ENCODE measurements at regions not wholly inside any gene's neighbourhood (a gene's known extent, or its start where the extent isn't known, plus 50 kb on each side); places are given as distances from the start of the nearest gene placed in this dataset.

- Histone ChIP-seq H3K27me3 (replicated peaks; ENCODE audit: insufficient read depth) (no peaks in the 10 kb centered on the region), H3F3A (ENCODE audit: insufficient read depth) (no peaks in the 10 kb centered on the region), H2AFZ (no peak overlapping the region), H3K36me3 (ENCODE audit: low read depth) (no peaks in the 10 kb centered on the region), H3K4me2 (ENCODE audit: unreplicated experiment) (no peak overlapping the region), H3K9ac (no peak overlapping the region), H3K4me1 (ENCODE audit: insufficient read depth) (no peaks in the 10 kb centered on the region), H3K79me2 (ENCODE audit: insufficient read depth) (no peaks in the 10 kb centered on the region), H3K9me2 (ENCODE audit: insufficient read depth) (no peaks in the 10 kb centered on the region), H3K27ac (no peak overlapping the region), H4K20me1 (ENCODE audit: insufficient read depth) (no peaks in the 10 kb centered on the region), H3K9me3 (ENCODE audit: low read depth) (no peaks in the 10 kb centered on the region), H3K4me3 (no peak overlapping the region)
- no peak for DNase-seq
- in situ Hi-C loops (cut with MboI), result no loop called here
- TF ChIP-seq EZH2 (IDR thresholded peaks at IDR 0.05; ENCODE audit: insufficient read depth, poor library complexity, severe bottlenecking), result no peak
- no peak for TF ChIP-seq EZH2phosphoT487 (IDR thresholded peaks at IDR 0.05; ENCODE audit: insufficient read depth, low read depth)
These were observed 338.0 kb downstream of the TMX3 start for GRCh38 chr18:68376926-68377325.

- Histone ChIP-seq H3K4me1 (ENCODE audit: insufficient read depth) (peaks cover 6% of the 10 kb centered on the region; the same call in 1 of the 2 replicates), H2AFZ (no peak overlapping the region), H3K79me2 (ENCODE audit: insufficient read depth) (no peaks in the 10 kb centered on the region), H3F3A (ENCODE audit: insufficient read depth) (no peaks in the 10 kb centered on the region), H3K27ac (no peak overlapping the region), H3K27me3 (replicated peaks; ENCODE audit: insufficient read depth) (no peaks in the 10 kb centered on the region), H3K36me3 (ENCODE audit: low read depth) (no peaks in the 10 kb centered on the region), H3K4me3 (no peak overlapping the region), H4K20me1 (ENCODE audit: insufficient read depth) (no peaks in the 10 kb centered on the region), H3K9me2 (ENCODE audit: insufficient read depth) (no peaks in the 10 kb centered on the region), H3K9me3 (ENCODE audit: low read depth) (no peaks in the 10 kb centered on the region), H3K9ac (no peak overlapping the region), H3K4me2 (ENCODE audit: unreplicated experiment) (no peak overlapping the region)
- in situ Hi-C loops (cut with MboI), result no loop called here
- TF ChIP-seq EZH2 (IDR thresholded peaks at IDR 0.05; ENCODE audit: insufficient read depth, poor library complexity, severe bottlenecking) (no peak), EZH2phosphoT487 (IDR thresholded peaks at IDR 0.05; ENCODE audit: insufficient read depth, low read depth) (no peak)
- 68 to 70% methylated on average over 5 of the region's 5 CpGs for WGBS, 2 experiments (ENCODE audit: low coverage in 1 of 2, low lambda C conversion rate in 2 of 2, missing lambda C conversion rate in 2 of 2)
- DNase-seq, result no peak
These were observed 352.0 kb downstream of the TMX3 start for GRCh38 chr18:68362907-68363306.

- Histone ChIP-seq H3K27me3 (replicated peaks; ENCODE audit: insufficient read depth) (no peaks in the 10 kb centered on the region), H3F3A (ENCODE audit: insufficient read depth) (no peaks in the 10 kb centered on the region), H3K79me2 (ENCODE audit: insufficient read depth) (no peaks in the 10 kb centered on the region), H3K9ac (no peak overlapping the region), H2AFZ (no peak overlapping the region), H4K20me1 (ENCODE audit: insufficient read depth) (no peaks in the 10 kb centered on the region), H3K4me3 (no peak overlapping the region), H3K9me3 (ENCODE audit: low read depth) (peaks cover 4% of the 10 kb centered on the region), H3K27ac (no peak overlapping the region), H3K36me3 (ENCODE audit: low read depth) (no peaks in the 10 kb centered on the region), H3K9me2 (ENCODE audit: insufficient read depth) (no peaks in the 10 kb centered on the region), H3K4me2 (ENCODE audit: unreplicated experiment) (no peak overlapping the region), H3K4me1 (ENCODE audit: insufficient read depth) (peaks cover 6% of the 10 kb centered on the region; the same call in 1 of the 2 replicates)
- DNase-seq, result no peak
- no peak for TF ChIP-seq EZH2phosphoT487 (IDR thresholded peaks at IDR 0.05; ENCODE audit: insufficient read depth, low read depth)
- TF ChIP-seq EZH2 (IDR thresholded peaks at IDR 0.05; ENCODE audit: insufficient read depth, poor library complexity, severe bottlenecking), result no peak
- 52 to 53% methylated on average over 3 of the region's 3 CpGs for WGBS, 2 experiments (ENCODE audit: low coverage in 1 of 2, low lambda C conversion rate in 2 of 2, missing lambda C conversion rate in 2 of 2)
- in situ Hi-C loops (cut with MboI), result no loop called here
These were observed 359.3 kb downstream of the TMX3 start for GRCh38 chr18:68355637-68356036.

GRCh38 chr18:68354176-68354575 lies 360.7 kb downstream of the TMX3 start:
- in situ Hi-C loops (cut with MboI), result no loop called here
- H3K4me2 ChIP-seq (ENCODE audit: unreplicated experiment), result no peak overlapping the region
- no peaks in the 10 kb centered on the region for H4K20me1 ChIP-seq (ENCODE audit: insufficient read depth)
- H3K4me1 ChIP-seq (ENCODE audit: insufficient read depth), result no peaks in the 10 kb centered on the region
- H3K9ac ChIP-seq, result no peak overlapping the region
- no peak for DNase-seq
- WGBS, 2 experiments (ENCODE audit: low coverage in 1 of 2, low lambda C conversion rate in 2 of 2, missing lambda C conversion rate in 2 of 2), result 96 to 100% methylated on average over 1 of the region's 1 CpG
- no peaks in the 10 kb centered on the region for H3K79me2 ChIP-seq (ENCODE audit: insufficient read depth)
- H3K4me3 ChIP-seq, result no peak overlapping the region
- TF ChIP-seq EZH2 (IDR thresholded peaks at IDR 0.05; ENCODE audit: insufficient read depth, poor library complexity, severe bottlenecking), result no peak
- TF ChIP-seq EZH2phosphoT487 (IDR thresholded peaks at IDR 0.05; ENCODE audit: insufficient read depth, low read depth), result no peak
- no peaks in the 10 kb centered on the region for H3F3A ChIP-seq (ENCODE audit: insufficient read depth)
- H3K9me3 ChIP-seq (ENCODE audit: low read depth), result peaks cover 4% of the 10 kb centered on the region
- H3K27ac ChIP-seq, result no peak overlapping the region
- no peaks in the 10 kb centered on the region for H3K27me3 ChIP-seq (replicated peaks; ENCODE audit: insufficient read depth)
- no peaks in the 10 kb centered on the region for H3K9me2 ChIP-seq (ENCODE audit: insufficient read depth)
- H3K36me3 ChIP-seq (ENCODE audit: low read depth), result no peaks in the 10 kb centered on the region
- no peak overlapping the region for H2AFZ ChIP-seq

- no peaks in the 10 kb centered on the region for H3K27me3 ChIP-seq (replicated peaks; ENCODE audit: insufficient read depth)
- H3K4me1 ChIP-seq (ENCODE audit: insufficient read depth), result no peaks in the 10 kb centered on the region
- peak overlapping the region; percentile 39; the same call in 1 of the 2 replicates for H2AFZ ChIP-seq
- H3F3A ChIP-seq (ENCODE audit: insufficient read depth), result no peaks in the 10 kb centered on the region
- 100% methylated on average over 2 of the region's 2 CpGs for WGBS, 2 experiments (ENCODE audit: low coverage in 1 of 2, low lambda C conversion rate in 2 of 2, missing lambda C conversion rate in 2 of 2)
- no peaks in the 10 kb centered on the region for H4K20me1 ChIP-seq (ENCODE audit: insufficient read depth)
- TF ChIP-seq EZH2 (IDR thresholded peaks at IDR 0.05; ENCODE audit: insufficient read depth, poor library complexity, severe bottlenecking), result no peak
- no peak for TF ChIP-seq EZH2phosphoT487 (IDR thresholded peaks at IDR 0.05; ENCODE audit: insufficient read depth, low read depth)
- no peaks in the 10 kb centered on the region for H3K9me2 ChIP-seq (ENCODE audit: insufficient read depth)
- no peak overlapping the region for H3K4me2 ChIP-seq (ENCODE audit: unreplicated experiment)
- no peak overlapping the region for H3K4me3 ChIP-seq
- DNase-seq, result no peak
- H3K27ac ChIP-seq, result no peak overlapping the region
- in situ Hi-C loops (cut with MboI), result no loop called here
- H3K9me3 ChIP-seq (ENCODE audit: low read depth), result no peaks in the 10 kb centered on the region
- no peak overlapping the region for H3K9ac ChIP-seq
- no peaks in the 10 kb centered on the region for H3K79me2 ChIP-seq (ENCODE audit: insufficient read depth)
- H3K36me3 ChIP-seq (ENCODE audit: low read depth), result no peaks in the 10 kb centered on the region
These were observed 372.8 kb downstream of the TMX3 start for GRCh38 chr18:68342039-68342659.

Data from GM23248 (cell line).